Mammary epithelial cell (primary cell): ENCODE measurements at regions not wholly inside any gene's neighbourhood (a gene's known extent, or its start where the extent isn't known, plus 50 kb on each side); places are given as distances from the start of the nearest gene placed in this dataset.

Experiments used
- EZH2 ChIP-seq: IDR thresholded peaks from 2 replicates; pipeline ENCODE4 v1.6.1; 2012; ENCODE audit warnings: low read length, inconsistent platforms, borderline replicate concordance
- TF ChIP-seq, protein P1 (sequence below), 2 donors: IDR thresholded peaks in 1 of 2; conservative IDR thresholded peaks in 1 of 2; 2 replicates each; pipeline ENCODE4 v1.5.1; 2011 to 2012; ENCODE audit warnings: inconsistent platforms in 2 of 2, low read length in 2 of 2, mild to moderate bottlenecking in 2 of 2, control low read depth in 1 of 2, low read depth in 1 of 2; ENCODE audit not compliant: insufficient read depth in 1 of 2; ENCODE audit errors: extremely low read depth in 1 of 2

GRCh38 chr3:117235304-117235703, 525.7 kb downstream of the TUSC7 start:
- TF ChIP-seq, protein P1, sequence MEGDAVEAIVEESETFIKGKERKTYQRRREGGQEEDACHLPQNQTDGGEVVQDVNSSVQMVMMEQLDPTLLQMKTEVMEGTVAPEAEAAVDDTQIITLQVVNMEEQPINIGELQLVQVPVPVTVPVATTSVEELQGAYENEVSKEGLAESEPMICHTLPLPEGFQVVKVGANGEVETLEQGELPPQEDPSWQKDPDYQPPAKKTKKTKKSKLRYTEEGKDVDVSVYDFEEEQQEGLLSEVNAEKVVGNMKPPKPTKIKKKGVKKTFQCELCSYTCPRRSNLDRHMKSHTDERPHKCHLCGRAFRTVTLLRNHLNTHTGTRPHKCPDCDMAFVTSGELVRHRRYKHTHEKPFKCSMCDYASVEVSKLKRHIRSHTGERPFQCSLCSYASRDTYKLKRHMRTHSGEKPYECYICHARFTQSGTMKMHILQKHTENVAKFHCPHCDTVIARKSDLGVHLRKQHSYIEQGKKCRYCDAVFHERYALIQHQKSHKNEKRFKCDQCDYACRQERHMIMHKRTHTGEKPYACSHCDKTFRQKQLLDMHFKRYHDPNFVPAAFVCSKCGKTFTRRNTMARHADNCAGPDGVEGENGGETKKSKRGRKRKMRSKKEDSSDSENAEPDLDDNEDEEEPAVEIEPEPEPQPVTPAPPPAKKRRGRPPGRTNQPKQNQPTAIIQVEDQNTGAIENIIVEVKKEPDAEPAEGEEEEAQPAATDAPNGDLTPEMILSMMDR (conservative IDR thresholded peaks at IDR 0.05 in 1 of 2, IDR thresholded peaks at IDR 0.05 in 1 of 2; ENCODE audit: extremely low read depth in 1 of 2, insufficient read depth in 1 of 2, low read depth in 1 of 2, low read length in 2 of 2): no peak
- TF ChIP-seq EZH2: no peak
